ENCODE measurements at regions not wholly inside any gene's neighbourhood (a gene's known extent, or its start where the extent isn't known, plus 50 kb on each side); places are given as distances from the start of the nearest gene placed in this dataset.
"Not testable (repeated sequence)": the region's sequence is repeated elsewhere in the genome, so short reads cannot be mapped to it uniquely, and the experiment has no call there.

DNA sequence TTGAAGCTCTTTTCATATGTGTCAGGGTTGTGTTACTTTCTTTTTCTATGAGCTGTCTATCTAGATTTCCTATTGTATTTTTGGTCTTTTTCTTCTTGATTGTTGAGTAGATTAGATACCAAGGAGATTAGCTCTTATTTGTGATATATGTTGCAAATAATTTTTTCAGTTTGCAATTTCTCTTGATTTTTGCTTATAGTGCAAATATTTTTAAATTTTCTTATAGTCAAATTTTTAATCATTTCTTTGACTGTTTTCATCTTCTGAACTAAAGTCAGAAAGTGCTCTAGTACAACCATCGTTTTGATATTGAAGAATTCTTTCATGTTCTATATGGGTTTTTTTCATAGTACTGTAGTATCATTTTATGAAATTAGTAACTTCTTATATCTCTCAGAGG, 193.7 kb downstream of the OSTF1 start:
- TF ChIP-seq, protein P1, sequence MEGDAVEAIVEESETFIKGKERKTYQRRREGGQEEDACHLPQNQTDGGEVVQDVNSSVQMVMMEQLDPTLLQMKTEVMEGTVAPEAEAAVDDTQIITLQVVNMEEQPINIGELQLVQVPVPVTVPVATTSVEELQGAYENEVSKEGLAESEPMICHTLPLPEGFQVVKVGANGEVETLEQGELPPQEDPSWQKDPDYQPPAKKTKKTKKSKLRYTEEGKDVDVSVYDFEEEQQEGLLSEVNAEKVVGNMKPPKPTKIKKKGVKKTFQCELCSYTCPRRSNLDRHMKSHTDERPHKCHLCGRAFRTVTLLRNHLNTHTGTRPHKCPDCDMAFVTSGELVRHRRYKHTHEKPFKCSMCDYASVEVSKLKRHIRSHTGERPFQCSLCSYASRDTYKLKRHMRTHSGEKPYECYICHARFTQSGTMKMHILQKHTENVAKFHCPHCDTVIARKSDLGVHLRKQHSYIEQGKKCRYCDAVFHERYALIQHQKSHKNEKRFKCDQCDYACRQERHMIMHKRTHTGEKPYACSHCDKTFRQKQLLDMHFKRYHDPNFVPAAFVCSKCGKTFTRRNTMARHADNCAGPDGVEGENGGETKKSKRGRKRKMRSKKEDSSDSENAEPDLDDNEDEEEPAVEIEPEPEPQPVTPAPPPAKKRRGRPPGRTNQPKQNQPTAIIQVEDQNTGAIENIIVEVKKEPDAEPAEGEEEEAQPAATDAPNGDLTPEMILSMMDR (IDR thresholded peaks at IDR 0.05; ENCODE audit: extremely low read depth, missing control alignments): no peak
- DNase-seq (ENCODE audit: low spot score): no peak

DNA sequence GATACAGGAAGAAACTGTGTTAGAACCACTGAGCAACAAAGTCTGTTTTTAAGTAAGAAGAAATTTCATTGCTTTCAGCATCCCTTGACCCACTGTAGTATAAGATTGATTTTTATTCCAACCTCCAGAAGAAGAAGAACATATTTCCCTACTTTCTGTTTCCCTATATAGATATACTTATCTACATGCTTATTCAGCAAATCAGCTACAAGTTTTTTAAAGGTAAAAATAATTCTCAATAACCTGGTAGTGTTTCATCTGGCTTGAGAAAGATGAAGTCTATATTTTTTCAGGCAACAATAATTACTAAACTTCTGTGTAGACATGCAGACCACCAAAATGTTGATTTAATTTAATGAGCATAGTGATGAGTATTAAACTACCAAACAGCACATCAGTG, 201.0 kb downstream of the OSTF1 start:
- DNase-seq (ENCODE audit: low spot score): no peak
- TF ChIP-seq, protein P1 (IDR thresholded peaks at IDR 0.05; ENCODE audit: extremely low read depth, missing control alignments): no peak

DNA sequence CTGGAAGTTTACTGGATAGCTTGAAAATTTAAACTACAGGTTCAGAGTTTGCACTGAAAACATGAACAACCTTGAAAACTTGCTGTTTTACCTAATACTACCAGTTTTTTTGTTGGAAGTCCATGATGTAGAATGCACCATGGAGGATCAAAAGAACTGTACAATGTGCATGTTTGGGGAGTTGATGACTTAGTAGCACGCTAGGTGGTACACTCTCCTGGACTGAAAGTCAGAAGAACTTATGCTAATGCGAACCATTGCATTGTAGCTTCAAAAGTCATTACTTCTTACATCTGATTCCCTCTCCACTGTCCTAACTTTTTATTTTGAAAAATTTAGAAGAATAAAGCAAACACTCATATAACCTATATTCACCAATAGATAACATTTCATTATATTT, 211.0 kb downstream of the OSTF1 start:
- DNase-seq (ENCODE audit: low spot score): no peak
- TF ChIP-seq, protein P1 (IDR thresholded peaks at IDR 0.05; ENCODE audit: extremely low read depth, missing control alignments): no peak

DNA sequence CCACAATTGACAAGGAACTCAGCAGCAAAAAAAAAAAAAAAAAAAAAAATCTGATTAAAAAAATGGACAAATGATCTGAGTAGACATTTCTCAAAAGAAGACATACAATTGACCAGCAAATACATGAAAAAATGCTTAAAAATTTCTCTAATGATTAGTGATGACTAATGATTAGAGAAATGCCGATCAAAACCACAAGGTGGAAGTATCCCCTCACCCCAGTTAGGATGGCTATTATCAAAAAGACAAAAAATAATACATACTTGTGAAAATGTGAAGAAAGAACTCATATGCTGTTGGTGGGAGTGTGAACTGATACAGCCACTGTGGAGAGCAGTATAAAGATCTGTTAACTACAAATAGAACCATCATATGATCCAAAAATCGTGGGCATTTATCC, 245.3 kb downstream of the OSTF1 start:
- TF ChIP-seq, protein P1 (IDR thresholded peaks at IDR 0.05; ENCODE audit: extremely low read depth, missing control alignments): no peak
- no peak for DNase-seq (ENCODE audit: low spot score)

DNA sequence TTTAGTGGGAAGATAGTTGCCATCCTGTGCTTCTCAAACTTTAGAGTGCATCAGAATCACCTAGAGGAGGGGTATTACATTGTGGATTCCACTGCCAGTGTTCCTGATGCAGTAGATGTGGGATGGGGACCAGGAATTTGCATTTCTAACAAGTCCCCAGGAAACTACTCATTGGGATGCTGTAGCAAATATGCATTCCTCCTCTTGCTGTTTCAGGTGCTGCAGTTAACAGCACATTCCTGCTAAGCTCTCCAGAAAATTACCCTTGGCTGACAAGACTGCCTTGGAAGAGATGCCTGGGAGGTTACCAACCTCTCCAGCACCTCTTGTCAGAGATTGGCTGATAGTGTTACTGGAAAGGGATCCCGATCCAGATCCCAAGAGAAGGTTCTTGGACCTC, 270.5 kb downstream of the OSTF1 start:
- DNase-seq (ENCODE audit: low spot score): no peak
- TF ChIP-seq, protein P1 (IDR thresholded peaks at IDR 0.05; ENCODE audit: extremely low read depth, missing control alignments): no peak

DNA sequence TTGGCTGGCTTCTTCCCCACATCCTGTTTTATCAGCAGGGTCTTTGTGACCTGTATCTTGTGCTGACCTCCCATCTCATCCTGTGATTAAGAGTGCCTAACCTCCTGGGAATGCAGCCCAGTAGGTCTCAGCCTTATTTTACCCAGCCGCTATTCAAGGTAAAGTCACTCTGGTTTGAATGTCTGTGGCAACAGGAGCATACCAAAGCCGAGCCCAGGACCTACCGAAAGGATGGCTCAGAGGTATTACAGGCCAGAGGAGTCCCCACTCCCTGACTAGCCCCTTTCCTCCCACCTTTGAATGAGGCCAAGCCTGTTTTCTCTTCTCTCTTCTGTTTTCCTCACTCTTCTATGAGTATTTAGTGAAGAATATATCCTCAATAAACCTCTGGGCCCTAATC, 271.3 kb downstream of the OSTF1 start:
- DNase-seq (ENCODE audit: low spot score): no peak
- TF ChIP-seq, protein P1 (IDR thresholded peaks at IDR 0.05; ENCODE audit: extremely low read depth, missing control alignments): no peak

DNA sequence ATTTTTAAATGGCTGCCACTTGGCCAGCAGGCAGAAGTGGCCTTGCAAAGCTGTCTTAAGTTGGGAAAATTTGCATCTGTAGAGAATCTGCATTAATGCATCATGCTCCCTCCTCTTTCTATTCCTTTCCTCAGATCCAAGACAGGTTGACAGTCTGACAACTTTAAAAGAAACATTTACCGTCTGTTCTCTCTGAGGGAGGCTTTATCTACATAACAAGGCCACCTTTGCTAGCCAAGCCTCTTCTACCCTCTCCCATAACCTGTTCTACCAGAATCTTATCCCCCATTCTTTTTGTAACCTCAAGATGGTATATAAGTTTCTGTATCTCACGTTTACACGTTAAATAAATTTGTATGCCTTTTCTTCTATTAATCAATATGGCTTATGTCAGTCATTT, 271.9 kb downstream of the OSTF1 start:
- TF ChIP-seq, protein P1 (IDR thresholded peaks at IDR 0.05; ENCODE audit: extremely low read depth, missing control alignments): no peak
- DNase-seq (ENCODE audit: low spot score): no peak

DNA sequence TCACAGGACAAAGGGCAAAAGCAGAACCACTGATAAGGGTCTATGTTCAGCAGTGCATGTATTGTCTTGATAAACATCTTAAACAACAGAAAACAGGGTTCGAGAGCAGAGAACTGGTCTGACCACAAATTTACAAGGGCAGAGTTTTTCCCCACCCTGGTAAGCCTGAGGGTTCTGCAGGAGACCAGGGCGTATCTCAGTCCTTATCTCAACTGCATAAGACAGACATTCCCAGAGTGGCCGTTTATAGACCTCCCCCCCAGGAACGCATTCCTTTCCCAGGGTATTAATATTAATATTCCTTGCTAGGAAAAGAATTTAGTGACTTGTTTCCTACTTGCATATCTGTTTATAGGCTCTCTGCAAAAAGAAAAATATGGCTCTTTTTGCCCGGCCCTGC, 274.1 kb downstream of the OSTF1 start:
- not testable (repeated sequence) for DNase-seq (ENCODE audit: low spot score)

Measured in GM20000 (cell line).